ENCODE measurements at regions not wholly inside any gene's neighbourhood (a gene's known extent, or its start where the extent isn't known, plus 50 kb on each side); places are given as distances from the start of the nearest gene placed in this dataset.

DNA sequence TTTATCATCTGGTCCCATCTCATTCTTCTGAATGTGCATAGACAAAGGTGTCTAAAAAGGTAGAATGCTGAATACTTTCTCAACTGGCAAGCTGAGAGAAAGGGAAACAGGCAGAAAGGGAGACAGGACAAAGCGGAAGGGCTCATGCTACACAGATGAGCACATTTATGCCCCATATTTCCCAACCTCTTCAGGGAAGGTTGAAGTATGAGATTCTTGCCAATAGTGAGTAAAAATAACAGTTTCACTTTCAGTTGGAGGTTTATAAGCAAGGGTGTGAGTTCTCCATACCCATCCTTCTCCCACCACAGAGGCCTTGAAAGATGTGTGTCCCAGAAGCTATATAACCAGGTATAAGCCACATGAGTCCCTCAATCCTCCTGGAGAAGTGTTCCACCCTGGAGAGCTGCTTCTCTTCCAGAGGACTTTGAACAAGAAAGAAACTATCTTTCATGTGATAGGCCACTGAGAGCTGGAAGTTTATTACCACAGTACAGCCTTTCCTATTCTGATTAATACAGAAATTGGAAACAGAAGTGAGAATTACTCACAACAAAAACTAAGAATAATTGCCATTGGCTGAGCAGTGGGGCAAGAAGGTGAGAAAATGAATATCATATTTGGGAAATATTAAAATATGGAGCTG is 709.4 kb upstream of the NR2F2 start:
- no peak for TF ChIP-seq POLR2AphosphoS5 (IDR thresholded peaks at IDR 0.05; ENCODE audit: low read depth)
- TF ChIP-seq, protein P1, sequence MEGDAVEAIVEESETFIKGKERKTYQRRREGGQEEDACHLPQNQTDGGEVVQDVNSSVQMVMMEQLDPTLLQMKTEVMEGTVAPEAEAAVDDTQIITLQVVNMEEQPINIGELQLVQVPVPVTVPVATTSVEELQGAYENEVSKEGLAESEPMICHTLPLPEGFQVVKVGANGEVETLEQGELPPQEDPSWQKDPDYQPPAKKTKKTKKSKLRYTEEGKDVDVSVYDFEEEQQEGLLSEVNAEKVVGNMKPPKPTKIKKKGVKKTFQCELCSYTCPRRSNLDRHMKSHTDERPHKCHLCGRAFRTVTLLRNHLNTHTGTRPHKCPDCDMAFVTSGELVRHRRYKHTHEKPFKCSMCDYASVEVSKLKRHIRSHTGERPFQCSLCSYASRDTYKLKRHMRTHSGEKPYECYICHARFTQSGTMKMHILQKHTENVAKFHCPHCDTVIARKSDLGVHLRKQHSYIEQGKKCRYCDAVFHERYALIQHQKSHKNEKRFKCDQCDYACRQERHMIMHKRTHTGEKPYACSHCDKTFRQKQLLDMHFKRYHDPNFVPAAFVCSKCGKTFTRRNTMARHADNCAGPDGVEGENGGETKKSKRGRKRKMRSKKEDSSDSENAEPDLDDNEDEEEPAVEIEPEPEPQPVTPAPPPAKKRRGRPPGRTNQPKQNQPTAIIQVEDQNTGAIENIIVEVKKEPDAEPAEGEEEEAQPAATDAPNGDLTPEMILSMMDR (IDR thresholded peaks at IDR 0.05; ENCODE audit: insufficient read depth, low read length) = no peak
- TF ChIP-seq GABPA (IDR thresholded peaks at IDR 0.05; ENCODE audit: low read depth) = no peak
